Natural killer cell treated with Interleukin-12 subunit alpha and Interleukin-12 subunit beta and Interleukin-15 and Interleukin-18, amount 100 ng/mL, for 72 hours (primary cell): ENCODE measurements at regions not wholly inside any gene's neighbourhood (a gene's known extent, or its start where the extent isn't known, plus 50 kb on each side); places are given as distances from the start of the nearest gene placed in this dataset.
A peak's percentile ranks its signal among the peaks of the same experiment; 100 is the strongest.

Source experiments
- ATAC-seq, 2 donors: fragments of 150-1000 bp; cut with Tn5 transposase in 1 of 2; sonication (Bioruptor Pico), chemical (Tn5 transposase) in 1 of 2; 2 replicates each; pipeline ENCODE4 v1.10.0; 2021
- DNase-seq: peaks from one replicate; pipeline ENCODE4 v3.0.0; 2022; ENCODE audit warnings: low spot score
- H3K27ac Mint-ChIP-seq, 2 donors: 1 replicate in 1 of 2; 2 replicates in 1 of 2; pipeline ENCODE4 v1.8.0; 2022; ENCODE audit warnings: mixed read lengths in 2 of 2, mild to moderate bottlenecking in 1 of 2, moderate library complexity in 1 of 2
- H3K27me3 Mint-ChIP-seq, 2 donors: 1 replicate in 1 of 2; 2 replicates in 1 of 2; pipeline ENCODE4 v1.8.0; 2022; ENCODE audit warnings: mixed read lengths in 2 of 2
- H3K36me3 Mint-ChIP-seq: one replicate; pipeline ENCODE4 v1.8.0; 2022; ENCODE audit warnings: mixed read lengths
- H3K4me1 Mint-ChIP-seq, 2 donors: 1 replicate in 1 of 2; 2 replicates in 1 of 2; pipeline ENCODE4 v1.8.0; 2022; ENCODE audit warnings: low read depth in 2 of 2, mixed read lengths in 2 of 2, mild to moderate bottlenecking in 1 of 2
- H3K4me3 Mint-ChIP-seq: one replicate; pipeline ENCODE4 v1.8.0; 2022; ENCODE audit warnings: mixed read lengths
- H3K9me3 Mint-ChIP-seq: 2 replicates; pipeline ENCODE4 v1.8.0; 2022; ENCODE audit warnings: mixed read lengths

GRCh38 chr2:180747728-180748127 lies 232.7 kb upstream of the UBE2E3 start:
- Mint-ChIP-seq H3K4me3 (no peak overlapping the region), H3K9me3 (no peaks in the 10 kb centered on the region), H3K27me3 (no peaks in the 10 kb centered on the region), H3K36me3 (no peaks in the 10 kb centered on the region), H3K27ac (no peak overlapping the region), H3K4me1 (no peaks in the 10 kb centered on the region)
- ATAC-seq (no peak), DNase-seq (no peak)

GRCh38 chr2:180743401-180743800 lies 237.0 kb upstream of the UBE2E3 start:
- DNase-seq = no peak
- Mint-ChIP-seq H3K9me3 (no peaks in the 10 kb centered on the region), H3K27ac (no peak overlapping the region), H3K36me3 (no peaks in the 10 kb centered on the region), H3K4me3 (no peak overlapping the region), H3K4me1 (no peaks in the 10 kb centered on the region), H3K27me3 (no peaks in the 10 kb centered on the region)
- ATAC-seq = no peak

GRCh38 chr2:180742801-180743200 lies 237.6 kb upstream of the UBE2E3 start:
- DNase-seq (no peak), ATAC-seq (no peak)
- H3K27me3 Mint-ChIP-seq = no peaks in the 10 kb centered on the region
- H3K4me1 Mint-ChIP-seq = no peaks in the 10 kb centered on the region
- H3K9me3 Mint-ChIP-seq = no peaks in the 10 kb centered on the region
- no peak overlapping the region for H3K4me3 Mint-ChIP-seq
- H3K27ac Mint-ChIP-seq = no peak overlapping the region
- no peaks in the 10 kb centered on the region for H3K36me3 Mint-ChIP-seq

- no peak overlapping the region for H3K4me3 Mint-ChIP-seq
- peaks cover 0 to 2% of the 10 kb centered on the region in 2 donors for H3K27me3 Mint-ChIP-seq
- no peak overlapping the region for H3K27ac Mint-ChIP-seq
- H3K36me3 Mint-ChIP-seq = no peaks in the 10 kb centered on the region
- H3K9me3 Mint-ChIP-seq = no peaks in the 10 kb centered on the region
- no peaks in the 10 kb centered on the region for H3K4me1 Mint-ChIP-seq
- DNase-seq = no peak
- ATAC-seq = no peak
Observed at GRCh38 chr2:180739070-180739469, 241.3 kb upstream of the UBE2E3 start.

- no peak for ATAC-seq
Observed at GRCh38 chr2:180735799-180736198, 244.6 kb upstream of the UBE2E3 start.

GRCh38 chr2:180734382-180734781 lies 246.0 kb upstream of the UBE2E3 start:
- Mint-ChIP-seq H3K36me3 (no peaks in the 10 kb centered on the region), H3K4me3 (no peak overlapping the region), H3K9me3 (no peaks in the 10 kb centered on the region), H3K4me1 (no peaks in the 10 kb centered on the region), H3K27me3 (peaks cover 4 to 7% of the 10 kb centered on the region in 2 donors), H3K27ac (no peak overlapping the region)
- DNase-seq = no peak
- ATAC-seq = no peak

More at GRCh38 chr2:180735799-180736198, 244.6 kb upstream of the UBE2E3 start:
- no peak for DNase-seq
- Mint-ChIP-seq H3K9me3 (no peaks in the 10 kb centered on the region), H3K36me3 (no peaks in the 10 kb centered on the region), H3K27ac (no peak overlapping the region), H3K27me3 (peaks cover 4 to 7% of the 10 kb centered on the region in 2 donors), H3K4me3 (no peak overlapping the region), H3K4me1 (no peaks in the 10 kb centered on the region)

- H3K27ac Mint-ChIP-seq = no peak overlapping the region
- no peak for DNase-seq
- no peak overlapping the region for H3K4me3 Mint-ChIP-seq
- no peaks in the 10 kb centered on the region for H3K9me3 Mint-ChIP-seq
- no peaks in the 10 kb centered on the region for H3K4me1 Mint-ChIP-seq
- no peak for ATAC-seq
- peaks cover 5 to 11% of the 10 kb centered on the region in 2 donors for H3K27me3 Mint-ChIP-seq
- no peaks in the 10 kb centered on the region for H3K36me3 Mint-ChIP-seq
Observed at GRCh38 chr2:180733330-180733729, 247.1 kb upstream of the UBE2E3 start.

- Mint-ChIP-seq H3K27ac (no peak overlapping the region), H3K27me3 (peaks cover 9 to 15% of the 10 kb centered on the region in 2 donors), H3K36me3 (no peaks in the 10 kb centered on the region), H3K4me3 (no peak overlapping the region), H3K9me3 (no peaks in the 10 kb centered on the region), H3K4me1 (no peaks in the 10 kb centered on the region)
- ATAC-seq (peak; percentile 27 to 32), DNase-seq (no peak)
Observed at GRCh38 chr2:180732337-180732736, 248.1 kb upstream of the UBE2E3 start.

- no peaks in the 10 kb centered on the region for H3K9me3 Mint-ChIP-seq
- no peak overlapping the region for H3K4me3 Mint-ChIP-seq
- ATAC-seq (no peak), DNase-seq (no peak)
- no peak overlapping the region for H3K27ac Mint-ChIP-seq
- H3K27me3 Mint-ChIP-seq = peaks cover 8 to 20% of the 10 kb centered on the region in 2 donors
- no peaks in the 10 kb centered on the region for H3K36me3 Mint-ChIP-seq
- no peaks in the 10 kb centered on the region for H3K4me1 Mint-ChIP-seq
Observed at GRCh38 chr2:180730976-180731375, 249.4 kb upstream of the UBE2E3 start.

- Mint-ChIP-seq H3K36me3 (no peaks in the 10 kb centered on the region), H3K4me3 (no peak overlapping the region), H3K9me3 (no peaks in the 10 kb centered on the region), H3K4me1 (no peaks in the 10 kb centered on the region), H3K27ac (no peak overlapping the region), H3K27me3 (peaks cover 7 to 20% of the 10 kb centered on the region in 2 donors)
- DNase-seq (no peak), ATAC-seq (no peak)
Observed at GRCh38 chr2:180728928-180729559, 251.4 kb upstream of the UBE2E3 start.

GRCh38 chr2:180723712-180724111 lies 256.7 kb upstream of the UBE2E3 start:
- no peak overlapping the region for H3K27ac Mint-ChIP-seq
- H3K36me3 Mint-ChIP-seq = no peaks in the 10 kb centered on the region
- H3K4me3 Mint-ChIP-seq = no peak overlapping the region
- DNase-seq (no peak), ATAC-seq (no peak)
- H3K4me1 Mint-ChIP-seq = no peaks in the 10 kb centered on the region
- no peaks in the 10 kb centered on the region for H3K9me3 Mint-ChIP-seq
- peaks cover 12 to 13% of the 10 kb centered on the region in 2 donors for H3K27me3 Mint-ChIP-seq

- Mint-ChIP-seq H3K9me3 (no peaks in the 10 kb centered on the region), H3K27me3 (peaks cover 6 to 7% of the 10 kb centered on the region in 2 donors), H3K27ac (no peak overlapping the region), H3K36me3 (no peaks in the 10 kb centered on the region), H3K4me1 (no peaks in the 10 kb centered on the region), H3K4me3 (no peak overlapping the region)
- no peak for ATAC-seq
- no peak for DNase-seq
Observed at GRCh38 chr2:180722551-180723239, 257.7 kb upstream of the UBE2E3 start.

GRCh38 chr2:180720829-180721228 lies 259.6 kb upstream of the UBE2E3 start:
- Mint-ChIP-seq H3K36me3 (no peaks in the 10 kb centered on the region), H3K27ac (no peak overlapping the region), H3K4me3 (no peak overlapping the region), H3K9me3 (peaks cover 3% of the 10 kb centered on the region), H3K4me1 (no peaks in the 10 kb centered on the region), H3K27me3 (peaks cover 7 to 9% of the 10 kb centered on the region in 2 donors)
- DNase-seq (no peak), ATAC-seq (no peak)

- Mint-ChIP-seq H3K27ac (no peak overlapping the region), H3K4me1 (no peaks in the 10 kb centered on the region), H3K9me3 (peaks cover 7% of the 10 kb centered on the region)
Observed at GRCh38 chr2:180717588-180717987, 262.8 kb upstream of the UBE2E3 start.

More at GRCh38 chr2:180717588-180717987, 262.8 kb upstream of the UBE2E3 start:
- Mint-ChIP-seq H3K4me3 (no peak overlapping the region), H3K36me3 (no peaks in the 10 kb centered on the region), H3K27me3 (peaks cover 7 to 9% of the 10 kb centered on the region in 2 donors)
- no peak for ATAC-seq
- no peak for DNase-seq
